NOMO-1 treated with dmso at 0.1 percent for 144 hours (cell line): ENCODE measurements at regions not wholly inside any gene's neighbourhood (a gene's known extent, or its start where the extent isn't known, plus 50 kb on each side); places are given as distances from the start of the nearest gene placed in this dataset.

Experiments used
- DNase-seq: peaks from one replicate; lab custom pipeline; 2025; ENCODE audit not compliant: unreplicated experiment; lab: John Stamatoyannopoulos, UW

DNA sequence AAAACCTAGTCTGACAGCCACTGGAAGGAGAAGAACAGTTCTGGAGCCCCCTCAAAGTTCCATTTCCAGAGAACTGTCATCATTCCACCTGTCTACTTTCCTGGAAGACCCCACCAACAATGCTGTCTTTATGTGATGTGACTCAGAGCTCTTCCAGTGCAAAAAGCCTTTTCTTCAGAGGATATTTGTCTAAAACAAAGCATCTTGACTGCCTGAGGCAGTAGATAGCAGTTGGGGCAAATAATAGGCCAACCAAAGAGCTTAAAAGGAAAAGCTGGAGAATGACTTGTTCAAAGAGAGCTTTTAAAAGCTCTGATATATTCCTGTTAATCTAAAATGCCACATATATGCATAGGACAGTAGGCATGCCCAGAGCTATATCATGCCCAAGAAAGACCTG lies 62.6 kb downstream of the MIS18A start:
- no peak for DNase-seq

DNA sequence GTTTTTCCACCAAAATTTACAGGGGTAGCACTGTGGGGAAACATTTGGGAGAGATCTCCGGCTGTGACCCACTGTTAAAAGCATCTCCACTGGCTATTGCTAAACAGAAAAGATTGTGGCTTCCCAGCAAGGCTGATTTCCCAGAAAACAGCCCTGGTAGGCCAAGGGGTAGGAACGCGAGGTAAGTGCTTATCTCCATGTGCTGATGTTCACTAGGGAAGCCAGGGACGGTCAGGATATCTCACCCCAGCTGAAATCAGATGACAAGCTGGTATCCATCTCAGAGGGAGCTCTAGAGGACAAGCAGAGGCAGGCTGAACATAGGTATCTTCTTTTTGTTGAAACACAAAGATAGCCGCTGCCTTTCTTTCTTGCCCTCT lies 63.6 kb downstream of the MIS18A start:
- DNase-seq: no peak

DNA sequence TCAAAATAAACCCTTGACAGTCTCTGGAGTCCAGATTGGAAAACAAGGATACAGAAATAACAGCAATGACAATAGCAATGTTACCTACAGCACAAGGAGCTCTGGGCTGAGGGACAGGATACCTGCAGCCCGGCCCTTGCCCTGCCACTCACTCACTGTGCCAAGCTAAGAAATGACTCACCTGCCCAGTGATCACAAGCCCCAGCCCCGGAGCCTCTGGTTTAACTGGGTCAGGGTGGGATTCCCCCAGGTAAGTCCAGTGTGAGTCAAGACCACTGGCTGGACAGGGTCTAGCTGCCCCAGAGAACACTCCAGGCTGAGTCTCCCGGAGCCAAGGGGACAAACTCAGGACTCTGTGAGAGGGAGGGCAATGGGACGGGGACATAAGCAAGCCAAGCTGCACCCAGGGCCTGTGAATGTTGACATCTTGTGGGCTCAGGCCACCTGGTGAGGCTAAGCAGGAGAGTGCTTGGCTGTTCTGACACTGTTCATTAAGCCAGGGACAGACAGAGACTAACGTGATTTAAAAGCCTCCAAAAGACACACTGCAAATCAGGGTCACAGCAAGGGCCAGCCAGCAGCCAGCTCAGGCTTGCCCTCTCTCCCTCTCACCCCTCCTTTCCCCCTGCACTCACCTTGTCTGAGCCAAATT lies 64.1 kb downstream of the MIS18A start:
- DNase-seq: no peak

DNA sequence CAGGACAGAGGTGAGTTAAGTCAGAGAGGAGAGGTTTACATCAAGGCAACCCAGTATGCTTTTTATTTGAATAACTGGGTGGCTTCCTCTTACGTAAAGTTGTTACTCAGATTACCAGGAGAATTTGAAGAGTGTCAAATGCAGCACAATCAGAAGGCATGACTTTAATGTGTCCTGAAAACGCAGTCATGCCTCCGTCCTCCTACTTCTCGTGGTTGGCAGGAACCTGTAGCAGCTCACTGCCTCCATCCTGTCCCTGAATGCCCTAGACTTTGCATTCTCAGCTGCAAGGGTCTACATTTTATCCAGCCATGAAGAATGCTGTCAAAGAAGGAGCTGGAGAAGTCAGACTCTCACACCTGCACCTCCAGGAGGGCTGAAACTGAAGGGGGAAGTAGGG lies 66.7 kb downstream of the MIS18A start:
- DNase-seq: no peak

DNA sequence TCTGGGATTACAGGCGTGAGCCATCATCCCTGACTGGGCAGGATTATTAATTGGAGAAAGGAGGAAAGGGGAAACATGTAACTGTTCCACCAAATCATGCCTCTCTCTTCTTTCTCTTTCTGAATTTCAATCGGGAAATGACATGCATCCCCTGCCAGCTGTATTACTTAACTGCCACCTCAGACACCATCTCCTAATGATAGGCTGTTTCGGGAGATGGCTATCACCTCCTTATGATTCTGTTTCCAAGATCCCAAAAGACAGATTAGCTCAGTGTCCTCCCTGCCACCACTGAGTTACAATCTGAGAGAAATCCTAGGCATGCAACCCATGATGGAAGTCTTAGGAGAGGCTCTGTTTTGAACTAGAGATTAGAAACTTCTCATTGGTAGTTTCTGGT lies 67.5 kb downstream of the MIS18A start:
- DNase-seq: no peak

DNA sequence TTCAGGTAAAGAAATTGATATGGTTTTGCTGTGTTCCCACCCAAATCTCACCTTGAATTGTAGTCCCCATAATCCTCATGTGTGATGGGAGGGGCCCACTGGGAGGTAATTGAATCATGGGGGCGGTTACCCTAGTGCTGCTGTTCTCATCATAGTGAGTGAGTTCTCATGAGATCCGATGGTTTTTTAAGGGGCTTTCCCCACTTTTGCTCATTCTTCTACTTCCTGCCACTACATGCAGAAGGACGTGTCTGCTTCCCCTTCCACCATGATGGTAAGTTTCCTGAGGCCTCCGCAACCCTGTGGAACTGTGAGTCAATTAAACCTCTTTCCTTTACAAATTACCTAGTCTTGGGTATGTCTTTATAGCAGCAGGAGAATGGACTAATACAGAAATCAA lies 69.3 kb downstream of the MIS18A start:
- DNase-seq: no peak

DNA sequence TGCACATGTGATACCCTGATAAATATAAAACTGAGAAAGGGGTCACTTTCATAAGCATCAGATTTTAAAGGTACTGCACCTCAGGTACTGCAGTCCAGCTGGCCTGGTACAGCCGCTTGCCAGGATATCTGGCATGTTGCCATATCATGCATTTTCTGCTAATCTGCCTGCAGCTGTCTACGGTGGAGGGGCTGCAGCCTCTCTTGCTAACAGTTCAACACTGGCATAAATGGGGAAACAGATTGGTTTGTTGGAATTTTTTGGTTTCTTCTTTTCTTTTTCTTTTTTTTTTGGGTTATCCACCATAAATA lies 71.5 kb downstream of the MIS18A start:
- no peak for DNase-seq

DNA sequence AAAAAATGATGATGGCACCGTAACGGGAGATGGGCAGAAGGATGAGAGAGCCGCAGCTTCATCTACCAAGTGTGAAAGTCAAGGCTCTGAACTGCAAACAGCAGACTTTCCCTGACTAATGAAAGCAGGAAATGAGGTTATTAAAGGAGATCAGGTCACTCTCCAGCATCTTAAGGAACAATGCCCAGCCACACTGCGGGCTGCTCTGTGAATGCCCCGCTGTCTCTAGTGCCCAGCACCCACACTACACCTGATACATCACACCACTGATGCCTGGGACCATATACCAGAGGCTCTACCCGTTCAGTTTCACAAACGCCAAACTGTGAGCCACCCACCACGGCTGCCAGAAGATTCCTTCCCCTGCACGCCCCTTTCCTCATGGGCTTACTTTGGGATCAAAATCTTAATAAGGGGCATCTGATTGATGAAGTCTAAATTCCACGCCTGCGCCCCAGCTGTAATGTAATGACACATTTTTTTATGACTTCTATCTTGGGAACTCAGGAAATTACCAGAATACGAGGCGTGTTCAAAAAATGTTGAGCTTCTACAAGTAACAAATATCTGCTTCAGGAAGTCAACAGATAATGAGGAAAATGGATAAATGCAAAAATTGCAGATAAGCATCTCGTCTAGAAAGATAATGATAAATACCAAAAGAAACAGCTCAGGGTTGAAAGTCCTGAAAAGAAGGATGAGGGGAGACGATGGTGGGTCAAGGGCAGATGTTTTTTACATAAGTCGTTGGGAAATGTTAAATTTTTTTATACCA lies 72.0 kb downstream of the MIS18A start:
- DNase-seq: no peak

DNA sequence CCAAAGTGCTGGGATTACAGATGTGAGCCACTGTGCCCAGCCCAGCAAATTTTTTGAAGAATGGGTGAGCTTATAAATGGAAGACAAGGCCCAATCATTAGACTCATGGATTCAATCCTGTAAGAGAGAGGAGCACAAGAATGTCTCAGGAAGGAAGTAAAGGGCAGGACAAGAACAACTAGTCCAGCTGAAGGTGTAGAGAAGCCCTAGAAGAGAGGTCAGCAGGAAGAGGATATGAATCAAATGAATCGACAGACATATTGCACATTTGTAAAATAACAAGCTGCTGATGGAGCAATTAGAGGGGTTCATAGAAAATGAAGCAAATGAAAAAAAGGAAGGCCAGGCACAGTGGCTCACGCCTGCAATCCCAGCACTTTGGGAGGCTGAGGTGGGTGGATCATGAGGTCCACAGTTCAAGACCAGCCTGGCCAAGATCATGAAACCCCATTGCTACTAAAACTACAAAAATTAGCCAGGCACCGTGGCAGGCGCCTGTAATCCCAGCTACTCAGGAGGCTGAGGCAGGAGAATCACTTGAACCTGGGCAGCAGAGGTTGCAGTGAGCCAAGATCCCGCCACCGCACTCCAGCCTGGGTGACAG lies 74.9 kb downstream of the MIS18A start:
- DNase-seq: no peak

DNA sequence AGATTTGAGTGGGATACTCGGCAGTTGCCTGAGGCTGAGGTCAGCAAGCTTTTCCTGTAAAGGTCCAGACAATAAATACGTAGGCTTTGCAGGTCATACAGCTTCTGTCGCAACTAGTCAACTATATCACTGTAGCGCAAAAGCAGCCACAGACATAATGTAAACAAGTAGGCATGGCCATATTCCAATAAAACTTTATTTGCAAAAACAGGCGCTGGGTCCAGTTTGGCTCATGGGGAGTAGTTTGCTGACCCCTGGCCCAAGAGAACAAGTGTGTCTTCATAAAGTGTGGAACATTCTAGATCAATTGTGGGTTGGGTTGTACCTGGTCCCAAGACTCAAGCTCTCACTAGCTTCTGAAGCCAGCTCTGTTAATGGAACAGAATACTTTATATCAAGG lies 78.8 kb downstream of the MIS18A start:
- no peak for DNase-seq

DNA sequence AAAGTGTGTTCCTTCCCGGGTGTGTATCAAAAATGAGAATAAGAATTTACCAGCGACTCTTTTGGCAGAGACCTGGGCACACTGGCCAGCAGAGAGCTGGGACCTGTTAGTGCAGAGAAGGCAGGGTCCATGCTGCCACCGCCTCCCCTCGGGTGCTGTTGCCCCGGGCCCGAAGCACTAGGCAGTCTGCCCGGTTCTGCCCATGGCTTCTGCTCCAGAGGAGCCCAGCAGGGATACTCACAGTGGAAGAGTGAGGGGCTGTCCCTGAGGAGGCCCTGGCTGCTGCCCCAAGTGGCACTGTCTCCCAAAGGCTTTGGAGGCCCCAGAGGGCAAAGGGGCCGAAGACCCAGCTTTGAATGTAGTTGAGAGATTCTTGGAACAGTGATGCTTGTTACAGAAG lies 80.5 kb downstream of the MIS18A start:
- DNase-seq: no peak

DNA sequence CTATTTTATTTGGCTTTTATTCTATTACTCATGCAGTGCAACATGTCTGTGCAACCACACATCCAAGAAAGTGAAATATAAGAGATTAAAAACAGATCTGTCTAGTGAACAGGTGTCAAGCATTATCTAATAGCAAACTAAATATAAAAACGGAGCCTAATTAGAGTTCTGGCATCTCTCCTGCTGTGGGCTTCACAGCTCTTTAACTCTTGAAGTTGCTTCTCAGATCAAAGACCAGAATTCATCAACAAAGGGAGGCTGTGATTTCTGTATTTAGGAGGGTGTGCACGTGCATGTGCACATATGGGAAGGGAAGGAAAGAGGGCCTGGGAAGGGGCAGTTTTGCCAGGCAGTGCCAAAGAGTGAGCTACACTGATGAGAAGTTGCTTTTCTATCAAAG lies 81.0 kb downstream of the MIS18A start:
- DNase-seq: no peak

DNA sequence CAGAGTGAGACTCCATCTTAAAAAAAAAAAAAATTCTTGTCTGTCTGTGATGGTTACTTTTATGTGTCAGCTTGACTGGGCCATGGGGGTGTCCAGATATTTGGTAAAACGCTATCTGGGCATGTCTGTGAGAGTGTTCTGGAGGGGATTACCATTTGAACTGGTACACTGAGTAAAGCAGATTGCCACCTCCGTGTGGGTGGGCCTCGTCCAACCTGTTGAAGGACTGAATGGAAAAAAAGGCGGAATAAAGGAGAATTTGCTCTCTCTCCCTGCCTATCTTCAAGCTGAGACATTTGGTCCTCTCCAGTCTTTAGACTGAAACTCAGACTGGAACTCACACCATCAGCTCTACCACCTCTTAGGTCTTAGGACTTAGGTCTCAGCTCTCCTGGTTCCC lies 82.8 kb downstream of the MIS18A start:
- no peak for DNase-seq

DNA sequence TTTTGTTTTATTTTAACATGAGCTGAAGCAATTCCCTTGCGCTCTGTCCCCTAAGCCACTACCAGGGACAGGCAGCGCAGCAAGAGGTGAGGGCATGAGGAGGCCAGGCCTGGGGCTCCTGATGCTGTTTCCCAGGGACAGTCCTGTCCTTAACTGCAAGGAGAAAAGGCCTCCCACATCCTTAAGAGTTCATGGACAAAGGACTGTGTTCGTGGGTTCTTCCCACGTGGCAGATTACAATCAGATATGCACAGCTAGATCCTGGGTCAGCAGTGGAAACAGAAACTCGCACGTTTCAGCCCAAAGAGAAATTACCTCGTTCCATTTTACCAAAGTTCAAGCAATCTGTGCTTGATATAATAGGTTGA lies 85.8 kb downstream of the MIS18A start:
- no peak for DNase-seq

DNA sequence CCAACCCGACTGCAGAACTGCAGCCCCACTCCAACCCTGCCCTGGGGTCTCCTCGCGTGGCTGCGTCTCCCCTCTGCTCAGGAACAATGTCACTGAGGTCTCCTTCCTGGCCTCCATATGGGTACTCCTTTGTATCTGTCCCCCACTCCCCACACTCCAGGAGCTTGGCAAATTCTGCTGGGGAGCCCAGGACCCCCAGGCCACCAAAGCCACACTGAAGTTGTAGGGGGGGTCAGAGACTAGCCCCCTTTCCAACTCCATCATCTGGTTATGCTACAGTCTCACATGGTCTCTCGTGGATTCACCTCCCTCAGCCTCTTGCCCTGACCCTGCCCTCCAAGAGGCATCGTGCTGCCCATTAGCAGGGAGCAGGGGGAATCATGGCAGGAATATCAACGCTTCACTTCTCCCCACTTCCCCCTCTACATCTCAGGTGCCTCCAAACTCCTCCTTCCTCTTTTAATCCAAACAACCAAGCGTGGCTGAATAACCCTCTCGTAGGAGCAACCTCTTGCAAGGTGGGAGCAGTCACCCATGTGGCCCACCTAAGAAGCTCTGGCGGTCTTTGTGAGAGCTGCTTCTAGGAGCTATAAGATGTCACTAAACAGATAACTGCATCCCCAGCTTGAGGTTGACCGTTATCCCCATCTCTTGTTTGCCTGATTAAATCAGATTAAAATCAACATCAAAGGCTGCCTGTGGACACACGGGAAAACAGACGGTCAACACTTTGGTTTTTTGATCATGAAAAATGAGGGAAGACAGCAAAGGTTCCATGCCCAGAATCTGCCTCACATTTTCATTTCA lies 86.4 kb downstream of the MIS18A start:
- no peak for DNase-seq

DNA sequence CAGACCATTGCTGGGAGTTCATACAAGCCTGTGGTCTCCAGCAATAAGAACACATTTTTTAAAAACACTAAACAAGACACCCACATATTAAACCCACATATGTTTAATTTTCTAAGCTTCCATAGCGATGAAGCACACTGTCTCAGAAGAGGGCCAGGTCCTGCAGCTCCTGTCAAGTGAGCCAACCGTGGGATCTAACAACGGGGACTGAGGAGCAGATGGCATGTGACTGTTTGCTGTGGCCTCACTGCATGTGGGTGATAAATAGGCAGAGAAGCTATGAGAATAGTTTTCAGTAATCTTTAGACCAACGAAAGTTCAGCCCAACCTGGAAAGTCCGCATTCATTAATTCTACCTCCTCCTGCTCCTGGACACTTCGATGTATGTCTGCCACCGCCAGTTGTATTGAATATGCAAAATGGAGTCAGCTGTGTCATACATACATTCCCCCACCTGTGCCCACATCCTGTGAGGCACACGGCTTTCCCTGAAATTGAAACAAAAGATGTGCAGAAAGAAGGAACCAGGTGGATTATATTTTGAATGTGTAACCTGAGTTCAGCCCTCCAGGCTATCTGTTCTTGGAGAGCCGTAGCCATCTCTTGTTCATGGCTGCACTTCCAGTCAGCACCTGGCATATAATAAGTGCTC lies 88.2 kb downstream of the MIS18A start:
- DNase-seq: no peak

DNA sequence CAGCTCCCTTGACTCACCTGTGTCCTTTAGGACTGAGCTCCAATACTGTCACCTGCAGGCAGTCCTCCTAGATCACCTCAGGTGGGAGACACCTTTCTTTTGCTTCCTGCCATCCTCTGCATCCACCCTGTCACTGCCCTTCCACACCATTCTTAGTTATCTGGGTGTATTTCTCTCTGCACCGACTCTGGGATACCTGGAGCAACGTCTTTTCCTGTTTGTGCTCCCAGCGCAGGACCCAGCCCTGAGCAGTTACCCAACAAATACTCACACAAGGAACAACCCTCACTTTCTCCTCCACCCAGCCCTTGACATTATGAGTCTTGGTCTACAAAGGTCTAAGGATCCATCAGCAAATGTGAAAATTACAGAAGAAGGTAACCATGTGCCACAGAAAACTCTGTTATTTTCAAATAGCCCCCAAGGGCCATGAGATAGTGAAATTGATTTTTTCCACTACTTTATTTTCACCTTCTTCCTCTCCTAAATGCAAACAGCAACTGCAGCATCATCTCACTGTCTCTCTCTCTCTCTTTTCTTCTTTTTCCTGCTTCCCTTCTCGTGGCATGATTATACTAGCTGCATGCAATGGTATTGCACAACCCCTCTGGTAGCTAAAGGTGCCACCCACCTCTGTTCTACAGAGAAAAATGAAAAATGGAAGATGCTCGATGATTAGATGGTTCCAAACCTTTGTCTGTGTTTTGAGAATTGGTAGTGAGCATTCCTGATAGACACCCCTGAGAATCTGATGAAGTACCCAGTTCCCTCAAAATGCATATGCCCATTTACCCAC lies 89.0 kb downstream of the MIS18A start:
- no peak for DNase-seq

DNA sequence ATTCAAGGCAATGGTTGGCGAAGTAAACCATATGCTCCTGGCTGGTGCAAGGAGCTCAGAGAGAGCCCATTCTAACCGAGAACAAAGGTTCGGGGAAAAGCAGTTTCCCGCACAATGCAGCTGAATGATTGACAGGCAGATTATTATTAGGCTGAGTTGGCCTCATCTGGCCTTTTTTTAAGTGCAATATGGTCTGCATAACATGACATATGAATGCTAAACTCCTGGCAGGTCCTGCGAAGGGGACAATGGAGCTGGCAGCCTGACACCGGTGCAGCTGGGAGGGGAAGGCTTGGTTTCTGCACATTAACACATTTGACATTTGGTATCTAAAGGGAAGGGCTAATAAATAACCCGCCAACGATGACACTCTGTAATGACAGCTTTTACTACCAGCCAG lies 92.0 kb downstream of the MIS18A start:
- DNase-seq: no peak

DNA sequence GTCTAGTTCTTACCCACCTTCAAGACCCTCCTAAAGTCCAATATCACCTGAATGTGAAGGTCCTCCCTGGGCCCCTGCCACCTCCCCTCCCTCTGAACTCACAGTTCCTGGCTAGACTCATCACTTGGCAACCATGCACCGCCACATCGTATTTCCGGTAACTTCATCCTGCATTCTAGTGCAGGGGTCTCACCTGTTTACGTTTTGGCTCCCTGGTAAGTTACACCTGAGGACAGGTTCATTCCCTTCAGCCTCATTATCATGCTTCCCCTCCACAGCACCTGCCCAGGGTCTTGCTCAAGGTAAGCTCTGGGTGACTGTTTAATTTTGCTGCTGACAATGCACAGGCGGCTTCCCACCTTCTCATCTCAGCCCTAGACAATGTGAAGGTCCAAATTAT lies 93.1 kb downstream of the MIS18A start:
- no peak for DNase-seq

DNA sequence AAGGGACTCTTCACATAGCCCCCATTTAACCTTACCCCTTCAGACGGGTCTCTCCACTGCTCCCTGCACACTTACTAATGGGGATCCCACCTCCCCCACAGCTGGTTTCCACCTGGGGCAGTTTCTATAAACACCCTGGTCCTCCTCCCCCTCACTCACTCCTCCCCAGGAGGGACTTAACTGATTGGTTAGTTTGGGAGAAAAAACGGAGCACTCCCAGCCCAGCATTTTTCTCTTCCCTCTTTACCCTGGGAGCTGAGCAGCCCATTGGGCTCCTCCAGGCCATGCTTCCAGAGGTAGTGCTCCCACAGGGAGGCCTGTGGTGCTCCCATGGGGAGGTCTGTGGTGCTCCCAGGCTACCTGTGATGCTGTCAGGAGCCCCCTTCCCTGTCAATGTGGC lies 93.7 kb downstream of the MIS18A start:
- no peak for DNase-seq

DNA sequence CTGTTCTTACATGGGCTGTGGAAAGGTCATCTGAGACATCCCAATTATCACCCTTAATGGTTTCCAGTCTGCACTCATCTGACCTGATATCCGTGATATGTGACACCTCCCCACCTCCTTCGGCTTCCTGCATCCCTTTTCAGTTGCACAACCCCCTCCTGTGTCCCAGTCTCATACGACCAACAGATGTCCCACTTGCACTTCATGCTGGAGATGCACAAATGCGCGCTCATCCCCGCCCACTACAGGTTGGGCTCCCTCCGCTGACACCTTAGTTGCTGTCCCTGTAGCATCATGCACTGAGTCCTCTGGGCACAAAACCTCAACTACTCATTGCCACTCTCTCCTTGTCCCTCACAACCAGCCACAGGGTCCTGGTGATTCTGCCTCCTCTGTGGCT lies 94.4 kb downstream of the MIS18A start:
- no peak for DNase-seq
